PC-9 (cell line): ENCODE measurements at regions not wholly inside any gene's neighbourhood (a gene's known extent, or its start where the extent isn't known, plus 50 kb on each side); places are given as distances from the start of the nearest gene placed in this dataset.

ENCODE experiments used
- EZH2 ChIP-seq: fragments of 200-600 bp; sonication (generic); IDR thresholded peaks from 2 replicates; pipeline ENCODE4 v1.8.0; 2017; ENCODE audit warnings: antibody characterized with exemption, low read depth
- TF ChIP-seq, protein P1 (sequence below): fragments of 200-600 bp; sonication (generic); conservative IDR thresholded peaks from 2 replicates; pipeline ENCODE4 v1.6.1; 2017; ENCODE audit warnings: mixed run types, antibody characterized with exemption, mild to moderate bottlenecking, moderate library complexity

DNA sequence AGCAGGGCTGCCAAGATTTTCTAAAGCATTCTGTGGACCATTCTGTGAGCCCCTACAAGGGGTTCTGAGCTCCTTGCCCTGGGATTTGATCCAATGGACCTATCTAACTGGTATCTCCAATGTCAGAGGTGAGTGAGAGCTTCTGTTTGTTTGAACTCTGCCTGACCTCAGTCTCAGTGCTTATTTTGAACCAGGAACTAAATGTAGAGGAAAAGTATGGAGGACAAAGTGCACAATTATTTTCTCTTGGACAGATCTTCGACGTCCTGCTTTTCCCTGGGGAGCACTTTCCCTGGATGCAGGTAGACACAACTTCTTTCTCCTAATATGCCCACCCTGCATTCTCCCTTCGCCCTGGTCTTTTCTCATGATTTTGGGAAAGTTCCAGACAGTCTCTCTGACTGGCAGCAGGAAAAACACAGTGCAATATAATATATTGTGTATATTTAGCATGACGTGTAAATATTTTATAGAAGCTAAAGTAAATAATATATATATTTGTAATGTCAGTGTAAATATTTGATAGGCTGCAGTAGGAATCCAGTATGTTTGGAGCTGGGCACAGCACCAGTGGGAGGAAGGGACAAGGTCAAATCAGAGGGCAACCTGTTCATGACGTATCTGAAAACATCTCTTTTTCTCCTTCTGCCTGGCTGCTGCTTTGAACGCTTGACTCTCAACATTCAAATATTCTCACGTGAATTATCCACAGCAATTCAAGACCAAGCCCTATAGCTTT, 184.0 kb upstream of the LYZL1 start:
- TF ChIP-seq, protein P1, sequence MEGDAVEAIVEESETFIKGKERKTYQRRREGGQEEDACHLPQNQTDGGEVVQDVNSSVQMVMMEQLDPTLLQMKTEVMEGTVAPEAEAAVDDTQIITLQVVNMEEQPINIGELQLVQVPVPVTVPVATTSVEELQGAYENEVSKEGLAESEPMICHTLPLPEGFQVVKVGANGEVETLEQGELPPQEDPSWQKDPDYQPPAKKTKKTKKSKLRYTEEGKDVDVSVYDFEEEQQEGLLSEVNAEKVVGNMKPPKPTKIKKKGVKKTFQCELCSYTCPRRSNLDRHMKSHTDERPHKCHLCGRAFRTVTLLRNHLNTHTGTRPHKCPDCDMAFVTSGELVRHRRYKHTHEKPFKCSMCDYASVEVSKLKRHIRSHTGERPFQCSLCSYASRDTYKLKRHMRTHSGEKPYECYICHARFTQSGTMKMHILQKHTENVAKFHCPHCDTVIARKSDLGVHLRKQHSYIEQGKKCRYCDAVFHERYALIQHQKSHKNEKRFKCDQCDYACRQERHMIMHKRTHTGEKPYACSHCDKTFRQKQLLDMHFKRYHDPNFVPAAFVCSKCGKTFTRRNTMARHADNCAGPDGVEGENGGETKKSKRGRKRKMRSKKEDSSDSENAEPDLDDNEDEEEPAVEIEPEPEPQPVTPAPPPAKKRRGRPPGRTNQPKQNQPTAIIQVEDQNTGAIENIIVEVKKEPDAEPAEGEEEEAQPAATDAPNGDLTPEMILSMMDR = no peak
- no peak for TF ChIP-seq EZH2
